GM12872 (cell line): ENCODE measurements at regions not wholly inside any gene's neighbourhood (a gene's known extent, or its start where the extent isn't known, plus 50 kb on each side); places are given as distances from the start of the nearest gene placed in this dataset.

Source experiments
- TF ChIP-seq, protein P1 (sequence below): IDR thresholded peaks from 3 replicates; pipeline ENCODE4 v1.5.1; 2011; ENCODE audit warnings: low read depth, mild to moderate bottlenecking, low read length, moderate library complexity; ENCODE audit not compliant: insufficient read depth

DNA sequence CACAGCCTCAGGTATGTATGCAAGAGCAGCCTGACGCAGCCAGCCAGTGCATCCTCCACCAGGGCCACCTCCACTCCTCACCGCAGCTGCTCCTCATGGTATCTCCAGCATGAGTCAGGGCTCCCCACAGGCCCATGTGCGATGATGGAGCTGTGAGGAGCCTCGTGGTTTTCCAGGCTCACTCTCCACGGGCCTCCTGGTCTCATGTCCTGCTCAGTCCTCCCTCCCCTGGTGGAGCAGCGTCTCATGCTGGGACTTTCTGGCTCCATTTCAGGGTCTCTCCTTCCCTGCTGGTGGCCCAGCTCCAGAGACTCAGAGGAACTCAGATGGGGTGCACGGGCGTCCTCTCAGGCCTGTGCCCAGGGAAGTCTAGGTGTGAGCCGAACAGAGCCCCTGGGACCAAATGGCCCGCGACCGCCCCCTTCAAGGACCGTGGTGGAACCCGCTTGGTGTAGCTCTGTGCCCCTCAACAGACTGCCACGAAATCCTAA lies 70.4 kb downstream of the METRNL start:
- TF ChIP-seq, protein P1, sequence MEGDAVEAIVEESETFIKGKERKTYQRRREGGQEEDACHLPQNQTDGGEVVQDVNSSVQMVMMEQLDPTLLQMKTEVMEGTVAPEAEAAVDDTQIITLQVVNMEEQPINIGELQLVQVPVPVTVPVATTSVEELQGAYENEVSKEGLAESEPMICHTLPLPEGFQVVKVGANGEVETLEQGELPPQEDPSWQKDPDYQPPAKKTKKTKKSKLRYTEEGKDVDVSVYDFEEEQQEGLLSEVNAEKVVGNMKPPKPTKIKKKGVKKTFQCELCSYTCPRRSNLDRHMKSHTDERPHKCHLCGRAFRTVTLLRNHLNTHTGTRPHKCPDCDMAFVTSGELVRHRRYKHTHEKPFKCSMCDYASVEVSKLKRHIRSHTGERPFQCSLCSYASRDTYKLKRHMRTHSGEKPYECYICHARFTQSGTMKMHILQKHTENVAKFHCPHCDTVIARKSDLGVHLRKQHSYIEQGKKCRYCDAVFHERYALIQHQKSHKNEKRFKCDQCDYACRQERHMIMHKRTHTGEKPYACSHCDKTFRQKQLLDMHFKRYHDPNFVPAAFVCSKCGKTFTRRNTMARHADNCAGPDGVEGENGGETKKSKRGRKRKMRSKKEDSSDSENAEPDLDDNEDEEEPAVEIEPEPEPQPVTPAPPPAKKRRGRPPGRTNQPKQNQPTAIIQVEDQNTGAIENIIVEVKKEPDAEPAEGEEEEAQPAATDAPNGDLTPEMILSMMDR = no peak

DNA sequence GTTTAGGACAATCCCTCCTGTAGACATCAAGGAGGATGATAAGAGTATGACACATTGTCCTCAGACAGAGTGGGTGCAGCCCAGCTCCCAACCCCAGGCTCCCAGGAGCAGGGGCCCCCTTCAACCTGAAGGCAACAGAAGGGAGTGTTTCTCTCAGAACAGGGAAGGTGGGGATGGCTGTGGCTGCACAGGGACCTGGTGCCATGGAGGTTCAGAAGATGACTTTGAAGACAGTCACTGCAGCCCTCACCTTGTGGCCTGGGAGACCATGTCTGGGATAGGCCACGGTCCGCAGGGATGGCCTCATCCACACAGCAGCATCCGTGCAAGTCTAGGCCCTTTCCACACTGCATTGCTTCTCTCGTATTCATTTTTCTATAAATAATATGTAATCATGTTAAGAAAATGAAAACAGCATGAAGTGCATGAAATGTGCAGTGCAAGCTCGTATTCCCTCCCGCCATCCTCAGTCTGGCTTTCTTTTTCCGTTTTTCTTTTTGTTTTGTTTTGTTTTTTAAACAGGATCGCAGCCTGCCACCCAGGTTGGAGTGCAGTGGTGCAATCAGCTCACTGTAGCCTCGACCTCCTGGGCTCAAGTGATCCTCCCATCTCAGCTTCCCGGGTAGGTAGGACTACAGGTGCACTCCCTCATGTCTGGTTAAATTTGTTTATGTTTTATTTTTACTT lies 71.1 kb downstream of the METRNL start:
- TF ChIP-seq, protein P1 = no peak

DNA sequence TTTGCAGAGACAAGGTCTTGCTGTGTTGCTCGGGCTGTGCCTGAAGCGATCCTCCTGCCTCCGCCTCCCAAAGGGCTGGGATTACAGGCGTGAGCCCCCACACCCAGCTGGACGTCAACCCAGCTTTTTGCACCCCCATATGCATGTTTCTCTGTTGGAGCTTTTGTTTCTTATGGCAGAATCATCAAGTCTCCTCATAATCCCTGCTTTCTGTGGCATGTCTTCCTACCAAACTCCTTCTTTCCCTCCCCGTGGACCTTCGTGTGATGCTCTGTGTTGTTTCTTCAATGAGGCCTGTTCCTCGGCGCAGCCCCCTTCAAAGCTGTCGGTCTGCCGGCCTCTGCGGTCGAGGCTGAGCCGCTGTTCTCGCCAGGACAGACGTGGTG lies 71.6 kb downstream of the METRNL start:
- TF ChIP-seq, protein P1 = no peak

DNA sequence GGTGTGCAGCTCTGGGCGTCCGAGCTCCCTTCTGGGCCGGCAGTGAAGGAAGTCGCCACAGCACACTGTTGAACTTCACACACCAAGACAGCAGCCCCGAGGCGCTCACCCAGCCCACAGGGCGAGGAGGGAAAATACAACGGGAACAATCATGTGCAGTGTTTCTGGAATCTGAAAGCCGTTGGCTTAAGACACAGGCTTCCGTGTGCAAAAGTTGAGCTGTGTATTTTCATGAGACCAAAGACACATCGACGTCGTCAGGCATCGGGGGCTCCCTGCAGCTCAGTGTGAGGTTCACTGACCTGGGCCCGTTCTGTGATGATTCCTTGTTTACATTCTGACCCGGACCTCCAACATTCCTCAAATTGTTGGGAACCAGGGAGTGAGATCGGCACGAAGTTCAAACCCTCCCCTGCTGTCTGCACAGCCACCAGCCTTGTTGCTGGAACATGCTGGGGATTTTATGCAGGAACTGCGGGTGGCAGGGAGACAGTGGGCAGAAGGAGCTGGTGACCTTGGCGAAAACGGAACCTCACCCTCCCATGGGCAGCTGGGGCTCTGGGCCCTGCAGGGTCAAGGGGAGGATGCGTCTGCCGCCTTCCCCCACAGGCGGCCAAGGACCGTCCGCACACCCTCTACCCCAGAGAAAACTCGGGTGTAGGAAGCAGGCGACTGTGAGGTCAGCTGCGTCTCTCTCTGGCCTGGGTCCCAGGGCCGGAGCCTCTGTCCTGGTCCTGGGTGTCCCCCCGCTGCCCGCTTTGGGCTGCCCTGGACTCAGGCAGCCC lies 72.2 kb downstream of the METRNL start:
- TF ChIP-seq, protein P1 = no peak

DNA sequence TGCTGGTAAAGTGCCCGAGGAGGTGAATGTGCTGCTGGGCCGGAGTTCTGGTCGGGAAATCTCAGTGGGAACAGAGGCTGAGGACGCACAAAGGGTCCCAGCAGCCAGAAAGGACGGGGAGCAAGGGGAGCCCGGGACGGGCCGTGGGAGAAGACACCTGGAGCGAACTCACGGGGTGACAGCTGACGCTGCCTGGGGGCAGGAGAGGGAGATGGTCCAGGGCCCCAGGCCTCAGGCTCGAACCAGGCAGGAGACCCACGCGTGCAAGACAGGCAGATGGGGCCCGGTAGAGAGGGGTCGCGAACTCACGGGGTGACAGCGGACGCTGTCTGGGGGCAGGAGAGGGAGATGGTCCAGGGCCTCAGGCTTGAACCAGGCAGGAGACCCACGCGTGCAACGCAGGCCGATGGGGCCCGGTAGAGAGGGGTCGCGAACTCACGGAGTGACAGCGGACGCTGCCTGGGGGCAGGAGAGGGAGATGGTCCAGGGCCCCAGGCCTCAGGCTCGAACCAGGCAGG lies 72.9 kb downstream of the METRNL start:
- TF ChIP-seq, protein P1 = no peak

DNA sequence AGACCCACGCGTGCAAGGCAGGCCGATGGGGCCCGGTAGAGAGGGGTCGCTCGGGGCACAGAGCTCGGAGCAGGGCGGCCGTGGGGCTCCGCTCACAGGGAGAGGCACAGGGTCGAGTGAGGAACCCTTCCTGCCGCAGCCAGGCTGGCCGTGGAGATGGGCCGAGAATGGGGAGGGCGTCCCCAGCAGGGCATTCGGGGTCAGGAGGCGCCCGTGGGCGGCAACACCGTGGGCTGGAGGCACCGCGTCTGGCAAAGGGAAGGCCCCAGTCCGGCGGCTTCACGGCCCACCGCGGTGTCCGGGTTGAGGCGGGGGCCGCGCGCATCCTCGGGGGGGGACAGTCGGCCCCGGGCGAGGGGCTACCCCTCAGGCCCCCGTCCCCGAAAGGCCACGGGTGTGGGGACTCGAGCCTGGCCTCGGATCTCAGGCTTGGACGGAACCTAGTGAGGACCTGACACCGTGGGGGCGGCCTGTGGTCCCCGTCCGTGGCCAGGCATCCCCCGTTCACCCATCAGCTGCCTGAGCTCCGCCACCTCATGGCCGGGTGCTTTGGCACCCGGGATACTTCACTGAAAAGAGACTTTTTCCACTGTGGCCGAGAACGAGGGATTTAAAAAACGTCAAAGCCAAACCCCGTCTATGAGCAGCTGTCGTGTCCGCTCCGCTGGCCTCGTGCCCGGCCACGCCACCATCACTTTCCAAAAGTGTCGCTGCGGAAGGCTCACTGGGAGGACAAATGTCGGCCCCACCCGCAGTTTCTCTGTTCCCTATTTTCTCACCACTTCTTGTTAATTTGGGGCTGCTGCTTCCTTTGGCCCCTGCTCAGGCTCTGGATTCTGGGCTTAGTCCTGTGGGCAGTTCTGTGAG lies 73.6 kb downstream of the METRNL start:
- TF ChIP-seq, protein P1 = no peak
